Tibial nerve (tissue), 4 donors: ENCODE measurements at regions not wholly inside any gene's neighbourhood (a gene's known extent, or its start where the extent isn't known, plus 50 kb on each side); places are given as distances from the start of the nearest gene placed in this dataset.

Experiments used
- DNase-seq, 2 donors: peaks; one replicate each; pipeline ENCODE4 v3.0.0-alpha.2; 2019; ENCODE audit warnings: low spot score in 2 of 2
- H3K27ac ChIP-seq, 4 donors: fragments of 200-600 bp; sonication (generic) in 3 of 4; one replicate each; pipeline ENCODE4 v1.5.1; 2017 to 2019; ENCODE audit warnings: mild to moderate bottlenecking in 1 of 4
- H3K27me3 ChIP-seq, 2 donors: fragments of 200-600 bp; sonication (generic) in 1 of 2; one replicate each; pipeline versions ENCODE4 v1.5.1 to v1.6.0; 2017 to 2019
- H3K36me3 ChIP-seq, 3 donors: fragments of 200-600 bp; sonication (generic); one replicate each; pipeline ENCODE4 v1.5.1; 2018 to 2019
- H3K4me1 ChIP-seq, 4 donors: fragments of 200-600 bp; sonication (generic) in 3 of 4; one replicate each; pipeline ENCODE4 v1.5.1; 2017 to 2019
- H3K4me3 ChIP-seq, 4 donors: fragments of 200-600 bp; sonication (generic) in 3 of 4; one replicate each; pipeline ENCODE4 v1.5.1; 2017 to 2019; ENCODE audit warnings: mild to moderate bottlenecking in 1 of 4, moderate library complexity in 1 of 4
- H3K9me3 ChIP-seq, 4 donors: fragments of 200-600 bp; sonication (generic) in 3 of 4; one replicate each; pipeline ENCODE4 v1.5.1; 2017 to 2019
- EP300 ChIP-seq, 2 donors: sonication (generic); formaldehyde crosslinking; IDR thresholded peaks; one replicate each; pipeline ENCODE4 v1.6.1; 2017; ENCODE audit warnings: antibody characterized with exemption in 2 of 2, mild to moderate bottlenecking in 1 of 2
- POLR2A ChIP-seq, 2 donors: fragments of 450-650 bp; IDR thresholded peaks; one replicate each; pipeline ENCODE4 v1.6.1; 2017; ENCODE audit warnings: antibody characterized with exemption in 2 of 2, mild to moderate bottlenecking in 2 of 2, moderate library complexity in 2 of 2
- WGBS, 2 donors: methylation state at CpG; one replicate each; pipeline ENCODE4 v1.1.5; 2018; 5-methylcytosine and 5-hydroxymethylcytosine counted together
- TF ChIP-seq, protein P1 (sequence below), 5 experiments: fragments of 200-600 bp in 3 of 5; fragments of 450-650 bp in 2 of 5; sonication (generic) in 3 of 5; IDR thresholded peaks; one replicate each; pipeline ENCODE4 v1.5.1; 2016 to 2019; ENCODE audit warnings: antibody characterized with exemption in 5 of 5, mild to moderate bottlenecking in 3 of 5, moderate library complexity in 2 of 5

DNA sequence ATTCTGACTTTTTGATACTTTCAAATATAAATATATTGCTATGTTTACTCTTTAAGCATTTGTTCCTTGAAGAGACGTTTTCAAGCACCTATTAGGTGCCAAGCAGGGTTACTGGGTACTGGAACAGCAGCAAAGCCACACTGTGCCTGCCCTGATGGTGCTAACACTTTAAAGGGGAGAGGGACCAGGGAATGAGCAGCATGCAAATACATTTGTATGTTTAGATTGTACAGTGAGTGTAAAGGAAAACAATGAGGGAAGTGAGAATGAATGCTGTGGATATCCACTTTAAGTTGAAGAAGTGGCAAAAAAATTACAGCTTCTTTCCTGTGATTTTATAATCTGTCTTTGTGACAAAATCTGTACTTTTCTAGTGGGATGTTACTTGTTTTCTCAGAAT lies 400.2 kb upstream of the ATP11B start:
- Histone ChIP-seq H3K36me3 (no peaks in the 10 kb centered on the region), H3K27me3 (no peaks in the 10 kb centered on the region), H3K4me1 (no peaks in the 10 kb centered on the region), H3K4me3 (no peak overlapping the region), H3K9me3 (no peaks in the 10 kb centered on the region), H3K27ac (no peak overlapping the region)
- WGBS, 2 donors = 39 to 64% methylated on average over 1 of the region's 1 CpG
- no peak for DNase-seq
- TF ChIP-seq, protein P1, sequence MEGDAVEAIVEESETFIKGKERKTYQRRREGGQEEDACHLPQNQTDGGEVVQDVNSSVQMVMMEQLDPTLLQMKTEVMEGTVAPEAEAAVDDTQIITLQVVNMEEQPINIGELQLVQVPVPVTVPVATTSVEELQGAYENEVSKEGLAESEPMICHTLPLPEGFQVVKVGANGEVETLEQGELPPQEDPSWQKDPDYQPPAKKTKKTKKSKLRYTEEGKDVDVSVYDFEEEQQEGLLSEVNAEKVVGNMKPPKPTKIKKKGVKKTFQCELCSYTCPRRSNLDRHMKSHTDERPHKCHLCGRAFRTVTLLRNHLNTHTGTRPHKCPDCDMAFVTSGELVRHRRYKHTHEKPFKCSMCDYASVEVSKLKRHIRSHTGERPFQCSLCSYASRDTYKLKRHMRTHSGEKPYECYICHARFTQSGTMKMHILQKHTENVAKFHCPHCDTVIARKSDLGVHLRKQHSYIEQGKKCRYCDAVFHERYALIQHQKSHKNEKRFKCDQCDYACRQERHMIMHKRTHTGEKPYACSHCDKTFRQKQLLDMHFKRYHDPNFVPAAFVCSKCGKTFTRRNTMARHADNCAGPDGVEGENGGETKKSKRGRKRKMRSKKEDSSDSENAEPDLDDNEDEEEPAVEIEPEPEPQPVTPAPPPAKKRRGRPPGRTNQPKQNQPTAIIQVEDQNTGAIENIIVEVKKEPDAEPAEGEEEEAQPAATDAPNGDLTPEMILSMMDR (IDR thresholded peaks at IDR 0.05) = no peak
- TF ChIP-seq EP300 (IDR thresholded peaks at IDR 0.05) = no peak
- no peak for TF ChIP-seq POLR2A (IDR thresholded peaks at IDR 0.05)

DNA sequence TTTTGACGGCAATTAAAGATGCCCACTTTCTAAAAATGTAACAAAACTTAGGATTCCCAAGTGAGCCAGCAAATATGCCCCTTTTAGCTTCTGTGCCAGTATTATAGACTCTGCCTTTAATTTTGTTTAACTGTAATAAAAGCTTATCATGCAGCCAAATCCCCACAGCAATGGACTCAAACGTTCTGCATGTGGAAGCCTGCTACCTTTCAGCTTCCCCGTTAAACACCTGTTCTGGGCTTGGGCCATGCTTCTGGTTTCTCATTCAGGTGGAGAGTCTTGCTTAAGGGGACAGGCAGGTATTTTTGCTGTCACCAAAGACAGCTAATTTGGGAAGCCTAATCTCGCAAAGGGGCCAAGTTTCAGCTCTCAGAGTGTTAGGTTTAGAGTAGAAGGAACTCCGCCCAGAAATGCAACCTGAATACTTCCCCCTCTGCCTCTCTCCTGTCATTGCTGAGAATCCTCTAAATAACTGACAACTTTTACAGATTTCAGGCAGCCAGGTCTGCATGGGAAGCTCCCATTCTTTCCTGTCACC lies 399.4 kb upstream of the ATP11B start:
- Histone ChIP-seq H3K4me1 (no peaks in the 10 kb centered on the region), H3K27ac (no peak overlapping the region), H3K4me3 (no peak overlapping the region), H3K36me3 (no peaks in the 10 kb centered on the region), H3K9me3 (no peaks in the 10 kb centered on the region), H3K27me3 (no peaks in the 10 kb centered on the region)
- WGBS, 2 donors = 74 to 76% methylated on average over 5 of the region's 5 CpGs
- DNase-seq = no peak
- TF ChIP-seq, protein P1 (IDR thresholded peaks at IDR 0.05) = no peak
- no peak for TF ChIP-seq EP300 (IDR thresholded peaks at IDR 0.05)
- no peak for TF ChIP-seq POLR2A (IDR thresholded peaks at IDR 0.05)

DNA sequence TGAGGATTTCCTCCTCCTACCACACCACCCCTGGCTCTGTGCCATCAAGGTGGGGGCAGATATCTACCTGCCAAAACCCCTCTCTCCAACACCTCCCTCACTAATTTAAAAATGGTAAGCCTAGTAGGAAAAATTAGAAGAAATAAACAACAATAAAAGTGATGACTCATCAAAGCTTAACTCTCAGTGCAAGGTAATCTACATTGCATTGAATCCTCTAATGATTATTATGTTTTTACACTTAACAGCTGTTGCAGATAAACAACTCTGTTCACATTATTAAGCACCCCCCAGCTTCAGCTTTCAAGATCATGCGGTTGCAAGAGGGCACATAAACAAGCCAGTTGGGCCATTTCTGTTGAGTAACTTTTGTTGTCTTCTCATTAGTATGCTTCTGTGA lies 396.1 kb upstream of the ATP11B start:
- Histone ChIP-seq H3K9me3 (no peaks in the 10 kb centered on the region), H3K27me3 (no peaks in the 10 kb centered on the region), H3K4me1 (no peaks in the 10 kb centered on the region), H3K4me3 (no peak overlapping the region), H3K27ac (no peak overlapping the region), H3K36me3 (no peaks in the 10 kb centered on the region)
- DNase-seq = no peak
- TF ChIP-seq, protein P1 (IDR thresholded peaks at IDR 0.05) = no peak
- no peak for TF ChIP-seq POLR2A (IDR thresholded peaks at IDR 0.05)
- TF ChIP-seq EP300 (IDR thresholded peaks at IDR 0.05) = no peak
- WGBS, 2 donors = 82 to 88% methylated on average over 1 of the region's 1 CpG

DNA sequence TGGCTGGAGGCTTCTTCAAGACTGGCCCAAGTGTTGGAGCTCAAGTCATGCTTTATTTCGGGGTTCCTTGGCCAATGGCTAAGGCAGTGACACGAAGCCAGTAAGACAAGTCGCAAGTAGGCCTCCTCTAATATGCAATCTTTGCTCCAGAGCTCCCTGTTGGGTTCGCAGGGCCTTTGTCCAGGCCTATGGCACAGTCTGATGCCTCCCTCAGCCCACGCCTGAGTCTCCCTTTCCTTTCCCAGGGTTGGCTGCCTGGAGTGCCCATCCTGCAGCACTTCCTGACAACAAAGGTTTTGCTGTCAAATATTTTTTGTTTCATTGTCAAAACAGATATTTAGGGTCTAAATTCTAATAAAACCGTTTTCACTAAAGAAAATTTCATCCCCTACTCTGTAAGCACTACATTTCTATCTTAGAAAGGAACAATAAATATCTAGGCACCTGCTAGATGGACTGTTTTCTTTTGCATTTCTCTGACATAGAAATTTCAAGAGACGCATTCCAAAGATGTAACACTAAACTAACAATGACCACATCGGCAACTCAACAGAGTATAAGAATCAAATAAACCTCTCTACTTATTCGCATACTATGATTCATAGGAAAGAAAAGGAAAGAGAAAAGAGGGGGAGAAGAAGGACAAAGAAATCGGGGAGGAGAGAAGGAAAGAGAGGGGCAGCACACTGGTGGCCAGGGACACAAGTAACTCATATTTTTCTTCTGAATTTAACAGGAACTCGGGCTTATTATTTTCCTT lies 393.1 kb upstream of the ATP11B start:
- H3K4me1 ChIP-seq = no peaks in the 10 kb centered on the region
- no peak for DNase-seq
- H3K9me3 ChIP-seq = no peaks in the 10 kb centered on the region
- no peak overlapping the region for H3K27ac ChIP-seq
- TF ChIP-seq, protein P1 (IDR thresholded peaks at IDR 0.05) = no peak
- TF ChIP-seq POLR2A (IDR thresholded peaks at IDR 0.05) = no peak
- TF ChIP-seq EP300 (IDR thresholded peaks at IDR 0.05) = no peak
- H3K36me3 ChIP-seq = no peaks in the 10 kb centered on the region
- no peaks in the 10 kb centered on the region for H3K27me3 ChIP-seq
- 68 to 72% methylated on average over 11 of the region's 11 CpGs for WGBS, 2 donors
- no peak overlapping the region for H3K4me3 ChIP-seq

DNA sequence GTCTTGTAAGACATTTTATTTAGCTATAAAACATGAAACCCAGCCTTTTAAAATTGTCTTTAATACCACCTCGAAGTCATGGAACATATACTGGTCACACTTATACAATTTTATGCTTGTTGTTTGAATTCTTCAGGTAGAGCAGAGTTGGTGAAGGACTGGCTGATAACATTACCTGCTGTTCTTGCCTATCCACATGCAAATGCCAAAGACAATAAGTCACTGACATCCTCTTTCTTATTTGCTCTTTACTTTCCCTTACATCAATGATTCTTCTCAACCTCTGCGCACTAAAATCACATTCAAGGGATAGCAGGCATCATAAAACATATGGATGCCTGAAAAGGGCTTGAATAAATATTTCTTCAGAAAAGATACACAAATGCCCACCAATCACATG lies 392.5 kb upstream of the ATP11B start:
- TF ChIP-seq, protein P1 (IDR thresholded peaks at IDR 0.05) = no peak
- TF ChIP-seq POLR2A (IDR thresholded peaks at IDR 0.05) (no peak), EP300 (IDR thresholded peaks at IDR 0.05) (no peak)
- H3K27ac ChIP-seq = no peak overlapping the region
- peaks cover 0 to 3% (median under 1%) of the 10 kb centered on the region in 4 donors for H3K4me1 ChIP-seq
- no peaks in the 10 kb centered on the region for H3K9me3 ChIP-seq
- no peaks in the 10 kb centered on the region for H3K27me3 ChIP-seq
- DNase-seq = no peak
- H3K36me3 ChIP-seq = no peaks in the 10 kb centered on the region
- 65 to 66% methylated on average over 2 of the region's 2 CpGs for WGBS, 2 donors
- H3K4me3 ChIP-seq = no peak overlapping the region
